GM23338 (cell line): ENCODE measurements at regions not wholly inside any gene's neighbourhood (a gene's known extent, or its start where the extent isn't known, plus 50 kb on each side); places are given as distances from the start of the nearest gene placed in this dataset.

ENCODE experiments used
- ATAC-seq: fragments of 200-7000 bp; cut with Tn5 transposase; 3 replicates; pipeline ENCODE4 v1.9.1; 2020
- DNase-seq: peaks from one replicate; pipeline ENCODE4 v3.0.0-alpha.2; 2015; ENCODE audit warnings: low spot score
- H2AFZ ChIP-seq: fragments of 200-600 bp; sonication (generic); 2 replicates; pipeline ENCODE4 v1.8.0; 2016; ENCODE audit warnings: antibody characterized with exemption, mild to moderate bottlenecking, moderate library complexity
- H3F3A ChIP-seq: fragments of 200-600 bp; sonication (generic); replicated peaks from 2 replicates; pipeline ENCODE4 v1.8.0; 2017; ENCODE audit warnings: antibody characterized with exemption, mixed run types, low read depth
- H3K27ac ChIP-seq: fragments of 200-600 bp; sonication (generic); 2 replicates; pipeline ENCODE4 v1.6.1; 2016; ENCODE audit warnings: low read depth
- H3K27me3 ChIP-seq: fragments of 200-600 bp; sonication (generic); 2 replicates; pipeline ENCODE4 v1.8.0; 2016; ENCODE audit warnings: mild to moderate bottlenecking, mixed run types, moderate library complexity; ENCODE audit not compliant: insufficient read depth
- H3K36me3 ChIP-seq: fragments of 200-600 bp; sonication (generic); 2 replicates; pipeline ENCODE4 v1.8.0; 2016; ENCODE audit warnings: mild to moderate bottlenecking; ENCODE audit not compliant: insufficient read depth
- H3K4me1 ChIP-seq: fragments of 200-600 bp; sonication (generic); 2 replicates; pipeline ENCODE4 v1.8.0; 2016; ENCODE audit warnings: mild to moderate bottlenecking, moderate library complexity; ENCODE audit not compliant: insufficient read depth
- H3K4me2 ChIP-seq: fragments of 200-600 bp; sonication (generic); 2 replicates; pipeline ENCODE4 v1.7.1; 2017; ENCODE audit warnings: mixed run types
- H3K4me3 ChIP-seq: fragments of 200-600 bp; sonication (generic); 2 replicates; pipeline ENCODE4 v1.6.1; 2016; ENCODE audit warnings: mixed run types
- H3K79me2 ChIP-seq: fragments of 200-600 bp; sonication (generic); replicated peaks from 2 replicates; pipeline ENCODE4 v1.8.0; 2017; ENCODE audit warnings: mild to moderate bottlenecking; ENCODE audit not compliant: insufficient read depth
- H3K9me2 ChIP-seq: fragments of 200-600 bp; sonication (generic); 2 replicates; pipeline ENCODE4 v1.8.0; 2017; ENCODE audit not compliant: insufficient read depth
- H4K20me1 ChIP-seq: fragments of 200-600 bp; sonication (generic); replicated peaks from 2 replicates; pipeline ENCODE4 v1.8.0; 2017; ENCODE audit warnings: mild to moderate bottlenecking; ENCODE audit not compliant: insufficient read depth
- H3K27ac Mint-ChIP-seq: 2 replicates; pipeline ENCODE4 v1.8.0; 2020; ENCODE audit warnings: inconsistent platforms, mild to moderate bottlenecking, moderate library complexity, mixed read lengths
- H3K27me3 Mint-ChIP-seq: 3 replicates; pipeline ENCODE4 v1.8.0; 2022; ENCODE audit warnings: low read depth, mild to moderate bottlenecking, moderate library complexity, mixed read lengths, inconsistent platforms; ENCODE audit not compliant: insufficient read depth, poor library complexity
- H3K36me3 Mint-ChIP-seq: 3 replicates; pipeline ENCODE4 v1.8.0; 2021; ENCODE audit warnings: low read depth, mild to moderate bottlenecking, inconsistent platforms, moderate library complexity, mixed read lengths
- H3K4me1 Mint-ChIP-seq: 3 replicates; pipeline ENCODE4 v1.8.0; 2020; ENCODE audit warnings: mild to moderate bottlenecking, inconsistent platforms, mixed read lengths
- H3K4me3 Mint-ChIP-seq: 3 replicates; pipeline ENCODE4 v1.8.0; 2021; ENCODE audit warnings: moderate library complexity, mild to moderate bottlenecking, inconsistent platforms, mixed read lengths
- H3K9me3 Mint-ChIP-seq: 3 replicates; pipeline ENCODE4 v1.8.0; 2020; ENCODE audit warnings: moderate library complexity, mild to moderate bottlenecking, inconsistent platforms, mixed read lengths
- CREB1 ChIP-seq: fragments of 250-450 bp; sonication (Bioruptor Pico); IDR thresholded peaks from 2 replicates; pipeline ENCODE4 v1.5.0; 2020; ENCODE audit warnings: low read depth, mild to moderate bottlenecking, moderate library complexity
- EZH2 ChIP-seq: fragments of 200-600 bp; sonication (generic); IDR thresholded peaks from one replicate; pipeline ENCODE4 v1.8.0; 2017; ENCODE audit warnings: antibody characterized with exemption, mild to moderate bottlenecking, low read depth; ENCODE audit not compliant: unreplicated experiment
- EZH2phosphoT487 ChIP-seq: fragments of 200-600 bp; sonication (generic); IDR thresholded peaks from one replicate; pipeline ENCODE4 v1.8.1; 2018; ENCODE audit warnings: antibody characterized with exemption; ENCODE audit not compliant: unreplicated experiment
- JUNB ChIP-seq: IDR thresholded peaks from one replicate; pipeline ENCODE4 v1.6.1; 2016; ENCODE audit warnings: antibody characterized with exemption; ENCODE audit not compliant: unreplicated experiment
- NANOG ChIP-seq: IDR thresholded peaks from 2 replicates; pipeline ENCODE4 v1.6.1; 2016; ENCODE audit warnings: antibody characterized with exemption, borderline replicate concordance
- POLR2AphosphoS5 ChIP-seq: IDR thresholded peaks from 2 replicates; pipeline ENCODE4 v1.6.1; 2016; ENCODE audit warnings: antibody characterized with exemption, low read depth
- STAT1 ChIP-seq: IDR thresholded peaks from one replicate; pipeline ENCODE4 v1.6.1; 2016; ENCODE audit warnings: antibody characterized with exemption; ENCODE audit not compliant: unreplicated experiment
- ZNF114 ChIP-seq: fragments of 250-450 bp; sonication (Bioruptor Pico); IDR thresholded peaks from 2 replicates; pipeline ENCODE4 v1.5.0; 2020; ENCODE audit warnings: mild to moderate bottlenecking, moderate library complexity
- ZNF331 ChIP-seq: fragments of 250-450 bp; sonication (Bioruptor Pico); IDR thresholded peaks from 2 replicates; pipeline ENCODE4 v1.5.0; 2020; ENCODE audit warnings: low read depth, mild to moderate bottlenecking, moderate library complexity
- TF ChIP-seq, protein P1 (sequence below): IDR thresholded peaks from 2 replicates; pipeline ENCODE4 v1.6.1; 2016; ENCODE audit warnings: antibody characterized with exemption
- TF ChIP-seq, protein P2 (sequence below): fragments of 250-450 bp; sonication (Bioruptor Pico); IDR thresholded peaks from 2 replicates; pipeline ENCODE4 v1.5.0; 2020; ENCODE audit warnings: mild to moderate bottlenecking, moderate library complexity
- TF ChIP-seq, protein P3 (sequence below), 2 experiments: fragments of 200-600 bp in 1 of 2; sonication (generic) in 1 of 2; conservative IDR thresholded peaks; 2 replicates each; pipeline versions ENCODE4 v1.5.1 to v1.6.1; 2016 to 2017; ENCODE audit warnings: antibody characterized with exemption in 2 of 2, low read depth in 2 of 2, mild to moderate bottlenecking in 2 of 2, moderate library complexity in 1 of 2

DNA sequence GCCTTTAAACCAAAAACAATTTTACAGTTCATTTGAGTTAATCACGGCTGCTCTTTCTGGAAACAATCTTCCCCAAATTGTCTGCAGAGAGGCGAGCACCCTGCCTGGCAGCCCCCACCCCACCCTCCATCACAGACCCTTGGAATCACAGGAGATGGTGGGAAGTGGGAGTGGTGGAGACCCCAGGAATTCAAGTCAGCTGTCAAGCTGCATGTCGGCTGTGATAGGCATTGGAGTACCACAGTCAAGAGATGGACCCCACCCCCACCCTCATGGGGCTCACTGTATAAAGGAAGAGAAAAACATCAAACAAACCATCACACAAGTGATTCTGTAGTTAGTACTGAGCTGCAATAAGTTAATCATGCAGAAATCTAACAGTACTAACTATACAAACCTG is 360.4 kb downstream of the MATN1 start:
- no peak overlapping the region for H3K4me3 Mint-ChIP-seq
- H3K27ac Mint-ChIP-seq: no peak overlapping the region
- no peak overlapping the region for H2AFZ ChIP-seq
- peaks cover 19% of the 10 kb centered on the region; the same call in 2 of the 3 replicates for H3K4me1 Mint-ChIP-seq
- no peak overlapping the region for H3K4me3 ChIP-seq
- H3K4me1 ChIP-seq: peaks cover 3% of the 10 kb centered on the region; the same call in 1 of the 2 replicates
- ATAC-seq (no peak), DNase-seq (no peak)
- peaks cover 9% of the 10 kb centered on the region for H3K27me3 Mint-ChIP-seq
- no peaks in the 10 kb centered on the region for H3K36me3 ChIP-seq
- H4K20me1 ChIP-seq: no peaks in the 10 kb centered on the region
- no peaks in the 10 kb centered on the region for H3K36me3 Mint-ChIP-seq
- TF ChIP-seq STAT1 (no peak), JUNB (no peak), ZNF114 (no peak), ZNF331 (CRISPR knock-in tag) (no peak), POLR2AphosphoS5 (no peak), CREB1 (no peak), EZH2 (no peak), NANOG (no peak), EZH2phosphoT487 (no peak)
- TF ChIP-seq, protein P1, sequence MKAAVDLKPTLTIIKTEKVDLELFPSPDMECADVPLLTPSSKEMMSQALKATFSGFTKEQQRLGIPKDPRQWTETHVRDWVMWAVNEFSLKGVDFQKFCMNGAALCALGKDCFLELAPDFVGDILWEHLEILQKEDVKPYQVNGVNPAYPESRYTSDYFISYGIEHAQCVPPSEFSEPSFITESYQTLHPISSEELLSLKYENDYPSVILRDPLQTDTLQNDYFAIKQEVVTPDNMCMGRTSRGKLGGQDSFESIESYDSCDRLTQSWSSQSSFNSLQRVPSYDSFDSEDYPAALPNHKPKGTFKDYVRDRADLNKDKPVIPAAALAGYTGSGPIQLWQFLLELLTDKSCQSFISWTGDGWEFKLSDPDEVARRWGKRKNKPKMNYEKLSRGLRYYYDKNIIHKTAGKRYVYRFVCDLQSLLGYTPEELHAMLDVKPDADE: no peak
- TF ChIP-seq, protein P2, sequence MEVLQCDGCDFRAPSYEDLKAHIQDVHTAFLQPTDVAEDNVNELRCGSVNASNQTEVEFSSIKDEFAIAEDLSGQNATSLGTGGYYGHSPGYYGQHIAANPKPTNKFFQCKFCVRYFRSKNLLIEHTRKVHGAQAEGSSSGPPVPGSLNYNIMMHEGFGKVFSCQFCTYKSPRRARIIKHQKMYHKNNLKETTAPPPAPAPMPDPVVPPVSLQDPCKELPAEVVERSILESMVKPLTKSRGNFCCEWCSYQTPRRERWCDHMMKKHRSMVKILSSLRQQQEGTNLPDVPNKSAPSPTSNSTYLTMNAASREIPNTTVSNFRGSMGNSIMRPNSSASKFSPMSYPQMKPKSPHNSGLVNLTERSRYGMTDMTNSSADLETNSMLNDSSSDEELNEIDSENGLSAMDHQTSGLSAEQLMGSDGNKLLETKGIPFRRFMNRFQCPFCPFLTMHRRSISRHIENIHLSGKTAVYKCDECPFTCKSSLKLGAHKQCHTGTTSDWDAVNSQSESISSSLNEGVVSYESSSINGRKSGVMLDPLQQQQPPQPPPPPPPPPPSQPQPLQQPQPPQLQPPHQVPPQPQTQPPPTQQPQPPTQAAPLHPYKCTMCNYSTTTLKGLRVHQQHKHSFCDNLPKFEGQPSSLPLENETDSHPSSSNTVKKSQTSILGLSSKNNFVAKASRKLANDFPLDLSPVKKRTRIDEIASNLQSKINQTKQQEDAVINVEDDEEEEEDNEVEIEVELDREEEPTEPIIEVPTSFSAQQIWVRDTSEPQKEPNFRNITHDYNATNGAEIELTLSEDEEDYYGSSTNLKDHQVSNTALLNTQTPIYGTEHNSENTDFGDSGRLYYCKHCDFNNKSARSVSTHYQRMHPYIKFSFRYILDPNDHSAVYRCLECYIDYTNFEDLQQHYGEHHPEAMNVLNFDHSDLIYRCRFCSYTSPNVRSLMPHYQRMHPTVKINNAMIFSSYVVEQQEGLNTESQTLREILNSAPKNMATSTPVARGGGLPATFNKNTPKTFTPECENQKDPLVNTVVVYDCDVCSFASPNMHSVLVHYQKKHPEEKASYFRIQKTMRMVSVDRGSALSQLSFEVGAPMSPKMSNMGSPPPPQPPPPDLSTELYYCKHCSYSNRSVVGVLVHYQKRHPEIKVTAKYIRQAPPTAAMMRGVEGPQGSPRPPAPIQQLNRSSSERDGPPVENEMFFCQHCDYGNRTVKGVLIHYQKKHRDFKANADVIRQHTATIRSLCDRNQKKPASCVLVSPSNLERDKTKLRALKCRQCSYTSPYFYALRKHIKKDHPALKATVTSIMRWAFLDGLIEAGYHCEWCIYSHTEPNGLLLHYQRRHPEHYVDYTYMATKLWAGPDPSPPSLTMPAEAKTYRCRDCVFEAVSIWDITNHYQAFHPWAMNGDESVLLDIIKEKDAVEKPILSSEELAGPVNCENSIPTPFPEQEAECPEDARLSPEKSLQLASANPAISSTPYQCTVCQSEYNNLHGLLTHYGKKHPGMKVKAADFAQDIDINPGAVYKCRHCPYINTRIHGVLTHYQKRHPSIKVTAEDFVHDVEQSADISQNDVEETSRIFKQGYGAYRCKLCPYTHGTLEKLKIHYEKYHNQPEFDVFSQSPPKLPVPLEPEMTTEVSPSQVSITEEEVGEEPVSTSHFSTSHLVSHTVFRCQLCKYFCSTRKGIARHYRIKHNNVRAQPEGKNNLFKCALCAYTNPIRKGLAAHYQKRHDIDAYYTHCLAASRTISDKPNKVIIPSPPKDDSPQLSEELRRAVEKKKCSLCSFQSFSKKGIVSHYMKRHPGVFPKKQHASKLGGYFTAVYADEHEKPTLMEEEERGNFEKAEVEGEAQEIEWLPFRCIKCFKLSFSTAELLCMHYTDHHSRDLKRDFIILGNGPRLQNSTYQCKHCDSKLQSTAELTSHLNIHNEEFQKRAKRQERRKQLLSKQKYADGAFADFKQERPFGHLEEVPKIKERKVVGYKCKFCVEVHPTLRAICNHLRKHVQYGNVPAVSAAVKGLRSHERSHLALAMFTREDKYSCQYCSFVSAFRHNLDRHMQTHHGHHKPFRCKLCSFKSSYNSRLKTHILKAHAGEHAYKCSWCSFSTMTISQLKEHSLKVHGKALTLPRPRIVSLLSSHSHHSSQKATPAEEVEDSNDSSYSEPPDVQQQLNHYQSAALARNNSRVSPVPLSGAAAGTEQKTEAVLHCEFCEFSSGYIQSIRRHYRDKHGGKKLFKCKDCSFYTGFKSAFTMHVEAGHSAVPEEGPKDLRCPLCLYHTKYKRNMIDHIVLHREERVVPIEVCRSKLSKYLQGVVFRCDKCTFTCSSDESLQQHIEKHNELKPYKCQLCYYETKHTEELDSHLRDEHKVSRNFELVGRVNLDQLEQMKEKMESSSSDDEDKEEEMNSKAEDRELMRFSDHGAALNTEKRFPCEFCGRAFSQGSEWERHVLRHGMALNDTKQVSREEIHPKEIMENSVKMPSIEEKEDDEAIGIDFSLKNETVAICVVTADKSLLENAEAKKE (CRISPR knock-in tag): no peak
- TF ChIP-seq, protein P3, sequence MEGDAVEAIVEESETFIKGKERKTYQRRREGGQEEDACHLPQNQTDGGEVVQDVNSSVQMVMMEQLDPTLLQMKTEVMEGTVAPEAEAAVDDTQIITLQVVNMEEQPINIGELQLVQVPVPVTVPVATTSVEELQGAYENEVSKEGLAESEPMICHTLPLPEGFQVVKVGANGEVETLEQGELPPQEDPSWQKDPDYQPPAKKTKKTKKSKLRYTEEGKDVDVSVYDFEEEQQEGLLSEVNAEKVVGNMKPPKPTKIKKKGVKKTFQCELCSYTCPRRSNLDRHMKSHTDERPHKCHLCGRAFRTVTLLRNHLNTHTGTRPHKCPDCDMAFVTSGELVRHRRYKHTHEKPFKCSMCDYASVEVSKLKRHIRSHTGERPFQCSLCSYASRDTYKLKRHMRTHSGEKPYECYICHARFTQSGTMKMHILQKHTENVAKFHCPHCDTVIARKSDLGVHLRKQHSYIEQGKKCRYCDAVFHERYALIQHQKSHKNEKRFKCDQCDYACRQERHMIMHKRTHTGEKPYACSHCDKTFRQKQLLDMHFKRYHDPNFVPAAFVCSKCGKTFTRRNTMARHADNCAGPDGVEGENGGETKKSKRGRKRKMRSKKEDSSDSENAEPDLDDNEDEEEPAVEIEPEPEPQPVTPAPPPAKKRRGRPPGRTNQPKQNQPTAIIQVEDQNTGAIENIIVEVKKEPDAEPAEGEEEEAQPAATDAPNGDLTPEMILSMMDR (conservative IDR thresholded peaks at IDR 0.05; ENCODE audit: low read depth in 2 of 2): no peak
- H3K4me2 ChIP-seq: no peak overlapping the region
- no peak overlapping the region for H3K27ac ChIP-seq
- H3K79me2 ChIP-seq: no peaks in the 10 kb centered on the region
- H3K27me3 ChIP-seq: no peaks in the 10 kb centered on the region
- no peaks in the 10 kb centered on the region for H3K9me3 Mint-ChIP-seq
- H3F3A ChIP-seq: no peaks in the 10 kb centered on the region
- no peaks in the 10 kb centered on the region; the same call in 1 of the 2 replicates for H3K9me2 ChIP-seq
